GM21526 (cell line): ENCODE measurements at regions not wholly inside any gene's neighbourhood (a gene's known extent, or its start where the extent isn't known, plus 50 kb on each side); places are given as distances from the start of the nearest gene placed in this dataset.

Source experiments
- ATAC-seq: cut with Tn5 transposase; IDR thresholded peaks from one replicate; pipeline ENCODE4 v1.9.1; 2021; ENCODE audit warnings: moderate library complexity; ENCODE audit not compliant: unreplicated experiment, low FRiP score

DNA sequence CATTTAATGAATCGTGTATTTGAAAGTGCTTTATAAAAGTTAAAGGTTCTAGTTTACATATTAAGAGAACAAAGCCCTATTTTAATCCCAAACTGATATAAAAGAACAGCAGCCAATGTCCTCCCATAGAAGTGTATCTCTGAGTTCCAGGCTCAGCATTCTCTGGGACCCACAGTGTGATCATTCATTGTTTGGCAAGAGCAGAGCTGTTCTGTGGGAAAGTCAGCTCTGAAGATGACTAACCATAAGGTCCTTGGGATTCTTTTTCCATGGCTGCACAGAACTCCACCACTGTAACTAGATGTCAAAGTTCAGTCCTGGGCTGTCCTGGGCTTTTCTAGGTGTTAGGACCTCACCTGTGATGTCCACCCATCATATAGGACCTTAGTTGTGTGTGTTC, 157.0 kb upstream of the TLL1 start:
- no peak for ATAC-seq

GRCh38 chr4:165716472-165716871, 156.6 kb upstream of the TLL1 start:
- no peak for ATAC-seq

- ATAC-seq: no peak
Observed at GRCh38 chr4:165718660-165719059, 154.4 kb upstream of the TLL1 start.

DNA sequence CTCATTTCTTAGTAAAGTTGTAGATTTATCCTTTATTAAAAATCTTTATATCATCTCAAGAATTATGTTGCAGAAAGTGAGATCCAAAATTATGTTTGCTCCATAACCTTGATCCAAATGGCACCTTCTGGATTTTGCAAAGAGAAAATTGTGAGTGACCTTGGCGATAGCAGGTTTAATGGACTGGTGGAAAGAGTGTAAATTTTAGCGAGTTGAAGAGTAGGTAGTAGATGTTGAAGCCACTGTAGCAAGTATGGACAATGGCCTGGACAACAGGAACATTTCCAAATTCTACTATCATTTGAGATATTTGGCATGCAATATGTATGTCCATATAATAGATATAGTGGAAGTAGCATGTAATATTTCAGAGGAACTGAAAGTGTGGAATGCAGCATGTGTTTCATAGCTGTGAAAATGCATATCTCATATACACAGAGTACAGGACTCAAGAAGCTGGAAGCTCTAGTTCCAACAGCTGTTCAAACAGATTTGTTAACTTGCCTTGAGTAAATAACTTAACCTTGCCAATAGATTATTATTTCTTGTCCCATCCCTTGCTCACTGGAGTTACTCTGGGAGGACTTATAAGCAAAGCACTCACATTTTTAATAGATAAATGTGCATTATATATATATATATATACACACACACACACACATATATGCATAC, 152.5 kb upstream of the TLL1 start:
- no peak for ATAC-seq

- no peak for ATAC-seq
Observed at GRCh38 chr4:165721815-165722214, 151.2 kb upstream of the TLL1 start.

GRCh38 chr4:165723051-165723795, 149.8 kb upstream of the TLL1 start:
- no peak for ATAC-seq

- ATAC-seq: no peak
Observed at GRCh38 chr4:165724786-165725185, 148.3 kb upstream of the TLL1 start.

DNA sequence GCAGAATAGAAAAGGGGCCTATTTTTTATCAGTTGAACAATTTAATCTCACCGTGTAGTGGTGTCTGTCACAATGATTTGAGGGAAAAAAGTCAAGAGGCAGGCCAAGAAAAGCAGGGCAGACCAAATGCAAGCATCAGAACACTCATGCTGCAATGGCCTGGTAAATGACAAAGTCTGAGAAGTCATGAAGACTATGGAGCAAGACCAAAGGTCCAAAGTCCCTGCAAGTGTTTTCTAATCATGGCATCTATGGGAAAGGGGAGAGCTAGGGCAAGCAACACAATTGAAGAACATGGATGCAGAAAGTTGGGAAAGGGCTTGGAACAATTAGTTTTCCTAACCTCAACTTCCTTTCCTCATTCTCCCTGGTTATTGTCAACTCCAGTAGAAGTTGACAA, 147.7 kb upstream of the TLL1 start:
- ATAC-seq: no peak

- no peak for ATAC-seq
Observed at GRCh38 chr4:165726831-165727230, 146.2 kb upstream of the TLL1 start.

DNA sequence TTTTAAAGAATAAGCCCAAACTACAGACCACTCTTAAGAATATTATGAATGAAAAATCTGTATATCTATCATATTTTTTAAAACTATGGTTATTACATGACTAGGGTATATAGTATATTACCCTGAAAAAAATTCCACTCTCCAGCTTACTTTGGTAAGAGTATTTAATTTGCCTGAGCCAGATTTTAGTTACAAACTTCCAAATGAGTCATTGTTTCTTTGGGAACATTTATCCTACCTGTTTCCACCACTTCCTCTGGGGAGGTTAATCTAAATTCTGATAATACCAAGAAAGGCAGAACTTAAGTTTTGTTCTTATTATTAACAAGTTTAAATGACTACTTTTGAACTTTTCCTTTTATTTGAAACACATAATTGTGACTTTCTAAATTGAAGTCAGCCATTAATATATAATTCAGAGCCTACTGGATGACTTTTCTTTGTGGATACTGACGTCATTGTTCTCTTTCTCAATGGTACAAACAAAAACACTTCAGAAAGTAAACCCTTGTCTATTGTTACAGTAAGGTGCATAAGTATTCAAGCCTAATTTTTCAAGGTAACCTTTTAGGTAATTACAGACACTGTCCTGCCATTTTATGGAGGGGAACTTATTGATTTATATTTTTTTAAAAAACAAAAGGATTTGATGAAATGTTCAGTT, 135.6 kb upstream of the TLL1 start:
- ATAC-seq: no peak

GRCh38 chr4:165738571-165738970, 134.5 kb upstream of the TLL1 start:
- no peak for ATAC-seq

DNA sequence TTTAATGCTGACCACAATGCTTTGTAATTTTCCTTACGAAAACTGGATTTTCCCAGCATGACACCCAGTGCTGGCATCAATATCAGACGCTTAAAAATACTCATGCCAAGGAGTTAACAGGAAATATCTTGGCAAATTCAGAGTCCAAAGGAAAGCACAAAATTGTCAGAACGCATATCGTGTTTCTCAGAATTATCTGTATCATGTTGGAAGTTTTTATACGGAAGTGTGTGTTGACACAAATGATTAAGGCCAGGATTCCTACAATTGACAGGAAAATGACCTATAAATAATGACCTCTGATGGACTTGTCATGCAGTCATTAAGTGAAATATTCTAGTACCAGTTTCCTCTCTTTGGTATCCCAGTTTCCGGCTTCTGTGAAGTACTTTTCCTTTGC, 132.1 kb upstream of the TLL1 start:
- no peak for ATAC-seq

DNA sequence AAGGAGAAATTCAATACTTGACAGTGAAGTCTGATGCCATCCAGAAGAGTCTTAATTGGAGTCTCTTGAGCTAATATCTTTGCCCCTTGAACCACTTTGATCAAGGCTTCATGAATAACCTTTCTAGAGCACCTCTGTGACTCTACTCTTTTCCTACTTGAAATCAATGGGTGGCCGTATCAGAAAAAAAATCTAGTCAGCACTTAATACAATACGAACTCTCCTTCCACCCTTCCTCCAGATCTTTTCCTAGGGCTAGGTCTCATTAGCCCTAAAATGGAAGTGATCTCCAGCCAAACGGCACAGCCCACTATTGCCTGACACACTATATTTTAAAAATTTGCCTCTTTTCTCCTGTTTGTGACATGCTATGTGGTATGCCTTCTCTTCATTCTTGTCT, 129.6 kb upstream of the TLL1 start:
- no peak for ATAC-seq

DNA sequence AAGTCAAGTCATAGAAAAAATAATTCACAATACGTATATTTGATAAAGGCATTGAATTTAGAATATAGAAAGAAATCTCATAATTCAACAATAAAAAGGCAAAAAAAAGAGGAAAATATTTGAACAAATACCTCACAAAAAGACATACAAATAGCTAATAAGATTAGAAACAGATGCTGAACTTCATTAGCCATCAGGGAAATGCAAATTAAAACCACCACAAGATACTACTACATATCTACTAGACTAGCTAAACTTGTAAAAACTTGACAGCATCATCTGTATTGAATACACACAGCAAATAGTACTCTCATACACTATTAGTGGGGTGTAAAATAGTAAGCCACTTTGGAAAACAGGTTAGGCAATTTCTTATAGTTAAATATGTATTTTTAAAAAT, 128.7 kb upstream of the TLL1 start:
- no peak for ATAC-seq

GRCh38 chr4:165748321-165748720, 124.7 kb upstream of the TLL1 start:
- ATAC-seq: no peak

GRCh38 chr4:165751882-165752281, 121.2 kb upstream of the TLL1 start:
- ATAC-seq: no peak

- no peak for ATAC-seq
Observed at GRCh38 chr4:165754664-165755063, 118.4 kb upstream of the TLL1 start.

GRCh38 chr4:165756836-165757235, 116.2 kb upstream of the TLL1 start:
- ATAC-seq: no peak

DNA sequence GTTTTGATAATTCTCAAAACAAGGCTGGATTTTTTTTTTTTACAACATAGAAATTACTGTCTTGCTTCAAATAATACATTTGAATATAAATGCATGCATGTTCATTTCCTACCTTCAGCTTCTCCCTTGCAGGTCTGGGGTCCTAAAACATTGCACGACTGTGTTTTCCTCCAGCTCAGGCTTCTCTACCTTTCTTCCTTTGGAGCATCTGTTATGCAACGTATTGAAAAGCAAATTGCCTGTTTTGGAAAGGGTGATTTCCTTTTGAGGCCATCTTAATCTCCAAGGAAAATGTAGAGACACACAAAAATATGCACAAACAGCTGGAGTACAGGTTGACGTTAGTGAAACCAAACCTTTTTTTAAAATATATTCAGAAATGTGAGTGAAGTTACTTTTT, 115.6 kb upstream of the TLL1 start:
- ATAC-seq: no peak

DNA sequence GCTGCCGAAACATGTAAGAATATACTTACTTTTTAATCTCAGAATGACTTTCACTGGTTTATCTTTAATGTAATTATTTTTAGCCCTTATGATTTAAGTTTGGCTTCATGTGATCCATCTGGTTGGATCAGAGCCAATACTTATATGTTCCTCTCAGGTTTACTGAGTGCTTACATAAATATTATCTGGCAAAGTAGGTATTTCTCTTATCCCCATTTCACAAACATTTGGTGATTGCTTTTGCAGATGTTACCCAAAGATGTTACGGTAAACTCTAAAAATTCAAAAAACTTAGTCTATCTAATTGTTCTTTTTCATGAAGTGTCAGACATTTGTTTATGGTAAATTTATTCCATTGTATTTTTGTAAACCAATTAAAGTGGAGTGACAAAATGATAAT, 115.0 kb upstream of the TLL1 start:
- ATAC-seq: no peak

DNA sequence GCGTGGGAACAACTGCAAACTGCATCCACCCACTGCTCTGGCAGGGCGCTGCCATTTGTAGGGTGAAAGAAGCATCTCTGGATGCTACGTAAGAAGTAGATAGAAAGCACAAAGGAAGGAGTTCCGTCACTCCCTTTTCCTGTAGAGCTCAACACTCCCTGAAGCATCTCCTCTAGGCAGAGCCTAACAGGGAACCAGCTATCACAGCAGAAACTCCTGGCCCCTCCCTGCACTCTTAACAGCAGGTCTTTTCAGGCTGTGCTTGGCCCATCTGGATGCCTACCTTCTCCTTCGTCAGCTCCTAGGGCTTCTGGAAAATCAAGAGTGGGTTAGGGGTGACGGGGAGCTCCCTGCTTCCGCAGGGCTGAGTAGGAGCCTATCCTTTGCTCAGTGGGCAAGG, 112.9 kb upstream of the TLL1 start:
- ATAC-seq: no peak

DNA sequence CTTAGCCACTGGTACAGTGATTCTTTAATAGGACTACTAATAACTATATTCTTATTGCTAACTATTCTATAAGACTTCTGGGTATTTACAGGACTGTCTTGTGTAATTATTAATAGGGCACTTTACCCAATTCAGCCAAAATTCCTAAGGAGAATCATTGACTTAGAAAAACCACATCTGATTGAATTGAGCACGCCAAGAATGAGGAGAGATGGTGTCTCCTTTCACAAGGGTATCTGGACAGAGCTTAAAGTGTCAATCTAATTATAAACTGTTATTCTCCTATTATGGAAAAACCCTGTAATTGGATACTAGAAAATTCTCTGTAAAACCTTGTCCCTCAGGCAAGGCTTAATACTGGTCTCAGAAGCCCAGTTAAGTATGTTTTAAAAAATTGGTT, 111.1 kb upstream of the TLL1 start:
- ATAC-seq: no peak
